ENCODE measurements at regions not wholly inside any gene's neighbourhood (a gene's known extent, or its start where the extent isn't known, plus 50 kb on each side); places are given as distances from the start of the nearest gene placed in this dataset.

GRCh38 chr6:140069576-140069975 is 695.1 kb upstream of the CITED2 start:
- DNase-seq = no peak
- H3K36me3 Mint-ChIP-seq (ENCODE audit: low read depth) = no peaks in the 10 kb centered on the region
- ATAC-seq = no peak
- H3K9me3 Mint-ChIP-seq (ENCODE audit: insufficient read depth) = no peaks in the 10 kb centered on the region
- no peak overlapping the region for H3K27ac Mint-ChIP-seq
- CTCF ChIA-PET = no interaction called here
- POLR2A ChIA-PET = no interaction called here
- no peaks in the 10 kb centered on the region for H3K4me1 Mint-ChIP-seq (ENCODE audit: low read depth)
- no peak overlapping the region for H3K4me3 Mint-ChIP-seq
- H3K27me3 Mint-ChIP-seq (ENCODE audit: low read depth) = peaks cover 2% of the 10 kb centered on the region

GRCh38 chr6:140068801-140069200 is 694.4 kb upstream of the CITED2 start:
- CTCF ChIA-PET = no interaction called here
- no peak for DNase-seq
- Mint-ChIP-seq H3K9me3 (ENCODE audit: insufficient read depth) (no peaks in the 10 kb centered on the region), H3K36me3 (ENCODE audit: low read depth) (no peaks in the 10 kb centered on the region), H3K4me3 (no peak overlapping the region), H3K4me1 (ENCODE audit: low read depth) (no peaks in the 10 kb centered on the region), H3K27ac (no peak overlapping the region), H3K27me3 (ENCODE audit: low read depth) (peaks cover 2% of the 10 kb centered on the region)
- ATAC-seq = no peak
- POLR2A ChIA-PET = no interaction called here

- DNase-seq (no peak), ATAC-seq (no peak)
- H3K27me3 Mint-ChIP-seq (ENCODE audit: low read depth) = no peaks in the 10 kb centered on the region
- no peak overlapping the region for H3K27ac Mint-ChIP-seq
- no peaks in the 10 kb centered on the region for H3K4me1 Mint-ChIP-seq (ENCODE audit: low read depth)
- no peak overlapping the region for H3K4me3 Mint-ChIP-seq
- ChIA-PET POLR2A (no interaction called here), CTCF (no interaction called here)
- H3K36me3 Mint-ChIP-seq (ENCODE audit: low read depth) = no peaks in the 10 kb centered on the region
- H3K9me3 Mint-ChIP-seq (ENCODE audit: insufficient read depth) = no peaks in the 10 kb centered on the region
Observed at GRCh38 chr6:140064366-140064765, 689.9 kb upstream of the CITED2 start.

GRCh38 chr6:140063021-140063399 is 688.6 kb upstream of the CITED2 start:
- ATAC-seq (no peak), DNase-seq (no peak)
- Mint-ChIP-seq H3K4me3 (no peak overlapping the region), H3K27me3 (ENCODE audit: low read depth) (no peaks in the 10 kb centered on the region), H3K27ac (no peak overlapping the region), H3K4me1 (ENCODE audit: low read depth) (no peaks in the 10 kb centered on the region), H3K36me3 (ENCODE audit: low read depth) (no peaks in the 10 kb centered on the region), H3K9me3 (ENCODE audit: insufficient read depth) (no peaks in the 10 kb centered on the region)
- POLR2A ChIA-PET = no interaction called here
- CTCF ChIA-PET = no interaction called here

- Mint-ChIP-seq H3K27ac (no peak overlapping the region), H3K4me1 (ENCODE audit: low read depth) (no peaks in the 10 kb centered on the region), H3K4me3 (no peak overlapping the region), H3K9me3 (ENCODE audit: insufficient read depth) (no peaks in the 10 kb centered on the region), H3K36me3 (ENCODE audit: low read depth) (no peaks in the 10 kb centered on the region), H3K27me3 (ENCODE audit: low read depth) (no peaks in the 10 kb centered on the region)
- POLR2A ChIA-PET = no interaction called here
- CTCF ChIA-PET = no interaction called here
- DNase-seq (no peak), ATAC-seq (no peak)
Observed at GRCh38 chr6:140062043-140063020, 687.9 kb upstream of the CITED2 start.

- DNase-seq (no peak), ATAC-seq (no peak)
- H3K9me3 Mint-ChIP-seq (ENCODE audit: insufficient read depth) = no peaks in the 10 kb centered on the region
- no peak overlapping the region for H3K4me3 Mint-ChIP-seq
- no peaks in the 10 kb centered on the region for H3K4me1 Mint-ChIP-seq (ENCODE audit: low read depth)
- H3K27me3 Mint-ChIP-seq (ENCODE audit: low read depth) = no peaks in the 10 kb centered on the region
- ChIA-PET POLR2A (no interaction called here), CTCF (no interaction called here)
- H3K36me3 Mint-ChIP-seq (ENCODE audit: low read depth) = no peaks in the 10 kb centered on the region
- no peak overlapping the region for H3K27ac Mint-ChIP-seq
Observed at GRCh38 chr6:140061110-140062042, 686.9 kb upstream of the CITED2 start.

GRCh38 chr6:140059947-140060346 is 685.5 kb upstream of the CITED2 start:
- no peaks in the 10 kb centered on the region for H3K9me3 Mint-ChIP-seq (ENCODE audit: insufficient read depth)
- no peaks in the 10 kb centered on the region for H3K4me1 Mint-ChIP-seq (ENCODE audit: low read depth)
- H3K4me3 Mint-ChIP-seq = no peak overlapping the region
- H3K27ac Mint-ChIP-seq = no peak overlapping the region
- no peaks in the 10 kb centered on the region for H3K36me3 Mint-ChIP-seq (ENCODE audit: low read depth)
- ChIA-PET CTCF (no interaction called here), POLR2A (no interaction called here)
- no peak for DNase-seq
- no peaks in the 10 kb centered on the region for H3K27me3 Mint-ChIP-seq (ENCODE audit: low read depth)
- ATAC-seq = no peak

- Mint-ChIP-seq H3K27me3 (ENCODE audit: low read depth) (no peaks in the 10 kb centered on the region), H3K9me3 (ENCODE audit: insufficient read depth) (no peaks in the 10 kb centered on the region), H3K4me1 (ENCODE audit: low read depth) (no peaks in the 10 kb centered on the region), H3K27ac (no peak overlapping the region), H3K4me3 (no peak overlapping the region), H3K36me3 (ENCODE audit: low read depth) (no peaks in the 10 kb centered on the region)
- POLR2A ChIA-PET = no interaction called here
- no peak for DNase-seq
- CTCF ChIA-PET = no interaction called here
- no peak for ATAC-seq
Observed at GRCh38 chr6:140058863-140059262, 684.4 kb upstream of the CITED2 start.

GRCh38 chr6:140052736-140053729 is 678.6 kb upstream of the CITED2 start:
- POLR2A ChIA-PET = no interaction called here
- no peaks in the 10 kb centered on the region for H3K4me1 Mint-ChIP-seq (ENCODE audit: low read depth)

GRCh38 chr6:140051521-140052512 is 677.4 kb upstream of the CITED2 start:
- Mint-ChIP-seq H3K36me3 (ENCODE audit: low read depth) (no peaks in the 10 kb centered on the region), H3K4me3 (no peak overlapping the region), H3K27ac (no peak overlapping the region), H3K4me1 (ENCODE audit: low read depth) (no peaks in the 10 kb centered on the region), H3K27me3 (ENCODE audit: low read depth) (no peaks in the 10 kb centered on the region), H3K9me3 (ENCODE audit: insufficient read depth) (no peaks in the 10 kb centered on the region)
- ChIA-PET POLR2A (no interaction called here), CTCF (interaction anchor here (1.1 to 1.5 kb wide), 3 partner anchors 8 to 13 kb away, joined by 3 read pairs; no protein-coding TSS in a partner anchor)
- DNase-seq (no peak), ATAC-seq (no peak)

More at GRCh38 chr6:140052736-140053729, 678.6 kb upstream of the CITED2 start:
- H3K36me3 Mint-ChIP-seq (ENCODE audit: low read depth) = no peaks in the 10 kb centered on the region
- no peak overlapping the region for H3K27ac Mint-ChIP-seq
- no peaks in the 10 kb centered on the region for H3K27me3 Mint-ChIP-seq (ENCODE audit: low read depth)
- CTCF ChIA-PET = interaction anchor here (1.1 to 1.5 kb wide), 3 partner anchors 9 to 12 kb away, joined by 3 read pairs; no protein-coding TSS in a partner anchor
- no peaks in the 10 kb centered on the region for H3K9me3 Mint-ChIP-seq (ENCODE audit: insufficient read depth)
- ATAC-seq = no peak
- DNase-seq = no peak
- no peak overlapping the region for H3K4me3 Mint-ChIP-seq

All from activated CD8-positive, alpha-beta T cell treated with anti-CD3 and anti-CD28 coated beads, Interleukin-2, amount 10 ng/mL, durations not matched to agents 7 days and 5 days (primary cell).